Hindlimb muscle (tissue), 1 donor: ENCODE measurements at regions not wholly inside any gene's neighbourhood (a gene's known extent, or its start where the extent isn't known, plus 50 kb on each side); places are given as distances from the start of the nearest gene placed in this dataset.
"Not testable (repeated sequence)": the region's sequence is repeated elsewhere in the genome, so short reads cannot be mapped to it uniquely, and the experiment has no call there.

ENCODE experiments used
- DNase-seq: peaks from one replicate; pipeline ENCODE4 v3.0.0-alpha.2; 2013

GRCh38 chr14:104304451-104305351 lies 166.3 kb downstream of the KIF26A start:
- no peak for DNase-seq

GRCh38 chr14:104305511-104306449 lies 167.4 kb downstream of the KIF26A start:
- no peak for DNase-seq

- no peak for DNase-seq
Observed at GRCh38 chr14:104306450-104307040, 168.2 kb downstream of the KIF26A start.

- no peak for DNase-seq
Observed at GRCh38 chr14:104307246-104307626, 168.8 kb downstream of the KIF26A start.

- no peak for DNase-seq
Observed at GRCh38 chr14:104307627-104308401, 169.4 kb downstream of the KIF26A start.

- not testable (repeated sequence) for DNase-seq
Observed at GRCh38 chr14:104308534-104308933, 170.1 kb downstream of the KIF26A start.

- no peak for DNase-seq
Observed at GRCh38 chr14:104309657-104310369, 171.4 kb downstream of the KIF26A start.

- DNase-seq = no peak
Observed at GRCh38 chr14:104311358-104311757, 173.0 kb downstream of the KIF26A start.

GRCh38 chr14:104313674-104314073 lies 175.3 kb downstream of the KIF26A start:
- DNase-seq = no peak

- no peak for DNase-seq
Observed at GRCh38 chr14:104314251-104314941, 176.0 kb downstream of the KIF26A start.

GRCh38 chr14:104315169-104315568 lies 176.8 kb downstream of the KIF26A start:
- DNase-seq = no peak

GRCh38 chr14:104315625-104316024 lies 177.2 kb downstream of the KIF26A start:
- no peak for DNase-seq

- no peak for DNase-seq
Observed at GRCh38 chr14:104316121-104316722, 177.8 kb downstream of the KIF26A start.

GRCh38 chr14:104316723-104317491 lies 178.5 kb downstream of the KIF26A start:
- DNase-seq = no peak

GRCh38 chr14:104317492-104317805 lies 179.1 kb downstream of the KIF26A start:
- DNase-seq = no peak

GRCh38 chr14:104317975-104318557 lies 179.7 kb downstream of the KIF26A start:
- DNase-seq = no peak

- no peak for DNase-seq
Observed at GRCh38 chr14:104318558-104319490, 180.4 kb downstream of the KIF26A start.
